Gastrocnemius medialis (tissue), 4 donors: ENCODE measurements at regions not wholly inside any gene's neighbourhood (a gene's known extent, or its start where the extent isn't known, plus 50 kb on each side); places are given as distances from the start of the nearest gene placed in this dataset.

Experiments
- CTCF ChIP-seq, 5 experiments: fragments of 450-650 bp in 3 of 5; fragments of 200-600 bp in 2 of 5; sonication (generic) in 2 of 5; IDR thresholded peaks in 4 of 5; conservative IDR thresholded peaks in 1 of 5; 1 replicate in 4 of 5; 2 replicates in 1 of 5; pipeline ENCODE4 v1.5.1; 2016 to 2019; ENCODE audit warnings: antibody characterized with exemption in 5 of 5, mild to moderate bottlenecking in 3 of 5, moderate library complexity in 3 of 5
- POLR2A ChIP-seq, 2 donors: fragments of 450-650 bp; IDR thresholded peaks; one replicate each; pipeline ENCODE4 v1.6.1; 2017; ENCODE audit warnings: antibody characterized with exemption in 2 of 2, mild to moderate bottlenecking in 2 of 2, moderate library complexity in 2 of 2

GRCh38 chr4:54840992-54841768 lies 183.4 kb downstream of the KIT start:
- TF ChIP-seq CTCF (IDR thresholded peaks at IDR 0.05 in 4 of 5, conservative IDR thresholded peaks at IDR 0.05 in 1 of 5), result no peak
- TF ChIP-seq POLR2A (IDR thresholded peaks at IDR 0.05), result no peak
